HepG2 (cell line): ENCODE measurements at regions not wholly inside any gene's neighbourhood (a gene's known extent, or its start where the extent isn't known, plus 50 kb on each side); places are given as distances from the start of the nearest gene placed in this dataset.

Experiments
- FOXM1 ChIP-seq: sonication (generic); formaldehyde crosslinking; IDR thresholded peaks from 2 replicates; pipeline ENCODE4 v1.5.0; 2020; ENCODE audit warnings: missing genetic modification reagents
- KLF15 ChIP-seq: sonication (generic); formaldehyde crosslinking; IDR thresholded peaks from 2 replicates; pipeline ENCODE4 v1.8.1; 2023; ENCODE audit warnings: borderline replicate concordance, mild to moderate bottlenecking, inconsistent platforms, missing genetic modification reagents, mixed read lengths
- KLF6 ChIP-seq: IDR thresholded peaks from 2 replicates; pipeline ENCODE4 v1.8.0; 2016; ENCODE audit warnings: missing biosample characterization, missing genetic modification reagents
- POLR2AphosphoS5 ChIP-seq: IDR thresholded peaks from 2 replicates; pipeline ENCODE4 v1.6.1; 2012; ENCODE audit warnings: low read depth, low read length
- ZNF143 ChIP-seq: sonication (generic); formaldehyde crosslinking; IDR thresholded peaks from 2 replicates; pipeline ENCODE4 v1.4.0; 2020; ENCODE audit warnings: missing genetic modification reagents
- ZNF724P ChIP-seq: sonication (generic); formaldehyde crosslinking; IDR thresholded peaks from 2 replicates; pipeline ENCODE4 v1.8.0; 2022; ENCODE audit warnings: missing genetic modification reagents, borderline replicate concordance
- TF ChIP-seq, protein P1 (sequence below): sonication (generic); formaldehyde crosslinking; IDR thresholded peaks from 2 replicates; pipeline ENCODE4 v1.8.1; 2022; ENCODE audit warnings: low read depth, mild to moderate bottlenecking, missing genetic modification reagents
- TF ChIP-seq, protein P2 (sequence below): sonication (generic); formaldehyde crosslinking; IDR thresholded peaks from 2 replicates; pipeline ENCODE4 v1.5.0; 2020; ENCODE audit warnings: mild to moderate bottlenecking, missing genetic modification reagents, moderate library complexity

GRCh38 chr2:18455236-18455862 is 105.1 kb downstream of the RDH14 start:
- TF ChIP-seq ZNF143 (CRISPR knock-in tag) = no peak
- TF ChIP-seq, protein P1, sequence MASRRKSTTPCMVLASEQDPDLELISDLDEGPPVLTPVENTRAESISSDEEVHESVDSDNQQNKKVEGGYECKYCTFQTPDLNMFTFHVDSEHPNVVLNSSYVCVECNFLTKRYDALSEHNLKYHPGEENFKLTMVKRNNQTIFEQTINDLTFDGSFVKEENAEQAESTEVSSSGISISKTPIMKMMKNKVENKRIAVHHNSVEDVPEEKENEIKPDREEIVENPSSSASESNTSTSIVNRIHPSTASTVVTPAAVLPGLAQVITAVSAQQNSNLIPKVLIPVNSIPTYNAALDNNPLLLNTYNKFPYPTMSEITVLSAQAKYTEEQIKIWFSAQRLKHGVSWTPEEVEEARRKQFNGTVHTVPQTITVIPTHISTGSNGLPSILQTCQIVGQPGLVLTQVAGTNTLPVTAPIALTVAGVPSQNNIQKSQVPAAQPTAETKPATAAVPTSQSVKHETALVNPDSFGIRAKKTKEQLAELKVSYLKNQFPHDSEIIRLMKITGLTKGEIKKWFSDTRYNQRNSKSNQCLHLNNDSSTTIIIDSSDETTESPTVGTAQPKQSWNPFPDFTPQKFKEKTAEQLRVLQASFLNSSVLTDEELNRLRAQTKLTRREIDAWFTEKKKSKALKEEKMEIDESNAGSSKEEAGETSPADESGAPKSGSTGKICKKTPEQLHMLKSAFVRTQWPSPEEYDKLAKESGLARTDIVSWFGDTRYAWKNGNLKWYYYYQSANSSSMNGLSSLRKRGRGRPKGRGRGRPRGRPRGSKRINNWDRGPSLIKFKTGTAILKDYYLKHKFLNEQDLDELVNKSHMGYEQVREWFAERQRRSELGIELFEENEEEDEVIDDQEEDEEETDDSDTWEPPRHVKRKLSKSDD (CRISPR knock-in tag) = no peak
- TF ChIP-seq, protein P2, sequence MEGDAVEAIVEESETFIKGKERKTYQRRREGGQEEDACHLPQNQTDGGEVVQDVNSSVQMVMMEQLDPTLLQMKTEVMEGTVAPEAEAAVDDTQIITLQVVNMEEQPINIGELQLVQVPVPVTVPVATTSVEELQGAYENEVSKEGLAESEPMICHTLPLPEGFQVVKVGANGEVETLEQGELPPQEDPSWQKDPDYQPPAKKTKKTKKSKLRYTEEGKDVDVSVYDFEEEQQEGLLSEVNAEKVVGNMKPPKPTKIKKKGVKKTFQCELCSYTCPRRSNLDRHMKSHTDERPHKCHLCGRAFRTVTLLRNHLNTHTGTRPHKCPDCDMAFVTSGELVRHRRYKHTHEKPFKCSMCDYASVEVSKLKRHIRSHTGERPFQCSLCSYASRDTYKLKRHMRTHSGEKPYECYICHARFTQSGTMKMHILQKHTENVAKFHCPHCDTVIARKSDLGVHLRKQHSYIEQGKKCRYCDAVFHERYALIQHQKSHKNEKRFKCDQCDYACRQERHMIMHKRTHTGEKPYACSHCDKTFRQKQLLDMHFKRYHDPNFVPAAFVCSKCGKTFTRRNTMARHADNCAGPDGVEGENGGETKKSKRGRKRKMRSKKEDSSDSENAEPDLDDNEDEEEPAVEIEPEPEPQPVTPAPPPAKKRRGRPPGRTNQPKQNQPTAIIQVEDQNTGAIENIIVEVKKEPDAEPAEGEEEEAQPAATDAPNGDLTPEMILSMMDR (CRISPR knock-in tag) = peak; percentile 48
- no peak for TF ChIP-seq ZNF724P (CRISPR knock-in tag)
- TF ChIP-seq KLF6 = no peak
- TF ChIP-seq FOXM1 (CRISPR knock-in tag) = no peak
- TF ChIP-seq POLR2AphosphoS5 = no peak
- TF ChIP-seq KLF15 (CRISPR knock-in tag) = no peak
